DOHH2 (cell line): ENCODE measurements at regions not wholly inside any gene's neighbourhood (a gene's known extent, or its start where the extent isn't known, plus 50 kb on each side); places are given as distances from the start of the nearest gene placed in this dataset.

Experiments
- CTCF ChIP-seq: fragments of 200-600 bp; sonication (generic); IDR thresholded peaks from one replicate; pipeline ENCODE4 v1.5.1; 2014; ENCODE audit warnings: antibody characterized with exemption, mild to moderate bottlenecking, low read depth, low read length; ENCODE audit not compliant: poor library complexity, severe bottlenecking
- EZH2phosphoT487 ChIP-seq: fragments of 200-600 bp; sonication (generic); IDR thresholded peaks from 2 replicates; pipeline ENCODE4 v1.6.1; 2017; ENCODE audit warnings: borderline replicate concordance, mild to moderate bottlenecking, antibody characterized with exemption, low read length, moderate library complexity, mixed read lengths

GRCh38 chr1:68322837-68323687 is 90.7 kb upstream of the WLS start:
- TF ChIP-seq CTCF, result no peak
- no peak for TF ChIP-seq EZH2phosphoT487
